Activated CD4-positive, alpha-beta T cell treated with anti-CD3 and anti-CD28 coated beads, Interleukin-2, amount 10 ng/mL, durations not matched to agents 24 days and 14 days (primary cell): ENCODE measurements at regions not wholly inside any gene's neighbourhood (a gene's known extent, or its start where the extent isn't known, plus 50 kb on each side); places are given as distances from the start of the nearest gene placed in this dataset.

Source experiments
- DNase-seq: peaks from one replicate; pipeline ENCODE4 v3.0.0; 2022
- H3K27ac Mint-ChIP-seq: one replicate; pipeline ENCODE4 v1.8.0; 2022; ENCODE audit warnings: mild to moderate bottlenecking, mixed read lengths
- H3K27me3 Mint-ChIP-seq: one replicate; pipeline ENCODE4 v1.8.0; 2022; ENCODE audit warnings: mixed read lengths
- H3K36me3 Mint-ChIP-seq: one replicate; pipeline ENCODE4 v1.8.0; 2022; ENCODE audit warnings: low read depth, mild to moderate bottlenecking, mixed read lengths
- H3K4me1 Mint-ChIP-seq: one replicate; pipeline ENCODE4 v1.8.0; 2021; ENCODE audit warnings: mixed read lengths
- H3K4me3 Mint-ChIP-seq: one replicate; pipeline ENCODE4 v1.8.0; 2022; ENCODE audit warnings: mild to moderate bottlenecking, moderate library complexity, mixed read lengths
- H3K9me3 Mint-ChIP-seq: one replicate; pipeline ENCODE4 v1.8.0; 2021; ENCODE audit warnings: mixed read lengths
- intact Hi-C: fragments of 100-400 bp; cut with micrococcal nuclease; formaldehyde crosslinking; loops from one replicate; pipeline ENCODE4 v1.15.1; 2023

GRCh38 chr12:125288931-125289928 lies 224.0 kb downstream of the AACS start:
- H3K4me1 Mint-ChIP-seq: peaks cover 5% of the 10 kb centered on the region
- H3K27me3 Mint-ChIP-seq: peaks cover 11% of the 10 kb centered on the region
- no peak overlapping the region for H3K4me3 Mint-ChIP-seq
- intact Hi-C loops: no loop called here
- H3K27ac Mint-ChIP-seq: no peak overlapping the region
- DNase-seq: no peak
- H3K36me3 Mint-ChIP-seq: no peaks in the 10 kb centered on the region
- no peaks in the 10 kb centered on the region for H3K9me3 Mint-ChIP-seq

- Mint-ChIP-seq H3K9me3 (no peaks in the 10 kb centered on the region), H3K27ac (no peak overlapping the region), H3K4me1 (peaks cover 5% of the 10 kb centered on the region), H3K4me3 (no peak overlapping the region), H3K36me3 (no peaks in the 10 kb centered on the region), H3K27me3 (peaks cover 11% of the 10 kb centered on the region)
- no peak for DNase-seq
- intact Hi-C loops: no loop called here
Observed at GRCh38 chr12:125289970-125290369, 224.7 kb downstream of the AACS start.

GRCh38 chr12:125292700-125293099 lies 227.5 kb downstream of the AACS start:
- intact Hi-C loops: no loop called here
- Mint-ChIP-seq H3K27ac (no peak overlapping the region), H3K4me3 (no peak overlapping the region), H3K36me3 (no peaks in the 10 kb centered on the region), H3K9me3 (no peaks in the 10 kb centered on the region), H3K4me1 (no peaks in the 10 kb centered on the region), H3K27me3 (peaks cover 11% of the 10 kb centered on the region)
- DNase-seq: no peak

- intact Hi-C loops: no loop called here
- H3K4me1 Mint-ChIP-seq: no peaks in the 10 kb centered on the region
- no peak for DNase-seq
- no peak overlapping the region for H3K27ac Mint-ChIP-seq
- no peaks in the 10 kb centered on the region for H3K9me3 Mint-ChIP-seq
- no peaks in the 10 kb centered on the region for H3K36me3 Mint-ChIP-seq
- no peak overlapping the region for H3K4me3 Mint-ChIP-seq
- peaks cover 5% of the 10 kb centered on the region for H3K27me3 Mint-ChIP-seq
Observed at GRCh38 chr12:125295550-125295949, 230.3 kb downstream of the AACS start.

GRCh38 chr12:125296701-125297100 lies 231.5 kb downstream of the AACS start:
- no peaks in the 10 kb centered on the region for H3K36me3 Mint-ChIP-seq
- intact Hi-C loops: no loop called here
- no peak overlapping the region for H3K4me3 Mint-ChIP-seq
- no peaks in the 10 kb centered on the region for H3K27me3 Mint-ChIP-seq
- H3K27ac Mint-ChIP-seq: no peak overlapping the region
- no peaks in the 10 kb centered on the region for H3K4me1 Mint-ChIP-seq
- no peaks in the 10 kb centered on the region for H3K9me3 Mint-ChIP-seq
- no peak for DNase-seq

- no peaks in the 10 kb centered on the region for H3K4me1 Mint-ChIP-seq
- no peaks in the 10 kb centered on the region for H3K27me3 Mint-ChIP-seq
- H3K36me3 Mint-ChIP-seq: no peaks in the 10 kb centered on the region
- intact Hi-C loops: no loop called here
- H3K9me3 Mint-ChIP-seq: no peaks in the 10 kb centered on the region
- DNase-seq: no peak
- no peak overlapping the region for H3K4me3 Mint-ChIP-seq
- H3K27ac Mint-ChIP-seq: no peak overlapping the region
Observed at GRCh38 chr12:125299840-125300239, 234.6 kb downstream of the AACS start.

GRCh38 chr12:125300249-125300648 lies 235.0 kb downstream of the AACS start:
- Mint-ChIP-seq H3K4me1 (no peaks in the 10 kb centered on the region), H3K27me3 (no peaks in the 10 kb centered on the region)

GRCh38 chr12:125303337-125303736 lies 238.1 kb downstream of the AACS start:
- no peaks in the 10 kb centered on the region for H3K27me3 Mint-ChIP-seq
- H3K4me1 Mint-ChIP-seq: no peaks in the 10 kb centered on the region
- intact Hi-C loops: no loop called here
- no peak overlapping the region for H3K27ac Mint-ChIP-seq
- H3K36me3 Mint-ChIP-seq: no peaks in the 10 kb centered on the region
- H3K9me3 Mint-ChIP-seq: no peaks in the 10 kb centered on the region
- H3K4me3 Mint-ChIP-seq: no peak overlapping the region
- no peak for DNase-seq

More at GRCh38 chr12:125300249-125300648, 235.0 kb downstream of the AACS start:
- Mint-ChIP-seq H3K9me3 (no peaks in the 10 kb centered on the region), H3K27ac (no peak overlapping the region), H3K36me3 (no peaks in the 10 kb centered on the region), H3K4me3 (no peak overlapping the region)
- intact Hi-C loops: no loop called here
- no peak for DNase-seq

GRCh38 chr12:125304029-125304428 lies 238.8 kb downstream of the AACS start:
- DNase-seq: no peak
- intact Hi-C loops: no loop called here
- no peaks in the 10 kb centered on the region for H3K4me1 Mint-ChIP-seq
- no peak overlapping the region for H3K27ac Mint-ChIP-seq
- no peaks in the 10 kb centered on the region for H3K36me3 Mint-ChIP-seq
- no peaks in the 10 kb centered on the region for H3K9me3 Mint-ChIP-seq
- H3K4me3 Mint-ChIP-seq: no peak overlapping the region
- H3K27me3 Mint-ChIP-seq: no peaks in the 10 kb centered on the region

- intact Hi-C loops: no loop called here
- no peak for DNase-seq
- Mint-ChIP-seq H3K36me3 (no peaks in the 10 kb centered on the region), H3K27ac (no peak overlapping the region), H3K9me3 (no peaks in the 10 kb centered on the region), H3K4me3 (no peak overlapping the region), H3K27me3 (no peaks in the 10 kb centered on the region), H3K4me1 (no peaks in the 10 kb centered on the region)
Observed at GRCh38 chr12:125305231-125305630, 240.0 kb downstream of the AACS start.

- Mint-ChIP-seq H3K27ac (no peak overlapping the region), H3K9me3 (no peaks in the 10 kb centered on the region), H3K36me3 (no peaks in the 10 kb centered on the region), H3K4me3 (no peak overlapping the region), H3K4me1 (no peaks in the 10 kb centered on the region), H3K27me3 (peaks cover 4% of the 10 kb centered on the region)
- intact Hi-C loops: no loop called here
- no peak for DNase-seq
Observed at GRCh38 chr12:125310461-125310860, 245.2 kb downstream of the AACS start.

- H3K4me3 Mint-ChIP-seq: no peak overlapping the region
- intact Hi-C loops: no loop called here
- H3K27ac Mint-ChIP-seq: no peak overlapping the region
- DNase-seq: no peak
- peaks cover 4% of the 10 kb centered on the region for H3K27me3 Mint-ChIP-seq
- no peaks in the 10 kb centered on the region for H3K4me1 Mint-ChIP-seq
- no peaks in the 10 kb centered on the region for H3K36me3 Mint-ChIP-seq
- H3K9me3 Mint-ChIP-seq: no peaks in the 10 kb centered on the region
Observed at GRCh38 chr12:125311050-125311449, 245.8 kb downstream of the AACS start.

GRCh38 chr12:125312471-125312870 lies 247.2 kb downstream of the AACS start:
- Mint-ChIP-seq H3K27me3 (peaks cover 4% of the 10 kb centered on the region), H3K9me3 (no peaks in the 10 kb centered on the region), H3K4me3 (no peak overlapping the region), H3K36me3 (no peaks in the 10 kb centered on the region), H3K4me1 (no peaks in the 10 kb centered on the region), H3K27ac (no peak overlapping the region)
- no peak for DNase-seq
- intact Hi-C loops: no loop called here

GRCh38 chr12:125314051-125314755 lies 249.0 kb downstream of the AACS start:
- H3K36me3 Mint-ChIP-seq: no peaks in the 10 kb centered on the region
- no peaks in the 10 kb centered on the region for H3K4me1 Mint-ChIP-seq
- no peak overlapping the region for H3K4me3 Mint-ChIP-seq
- intact Hi-C loops: no loop called here
- no peaks in the 10 kb centered on the region for H3K9me3 Mint-ChIP-seq
- H3K27me3 Mint-ChIP-seq: peaks cover 4% of the 10 kb centered on the region
- H3K27ac Mint-ChIP-seq: no peak overlapping the region
- no peak for DNase-seq
